HTR-8/SVneo (cell line): ENCODE measurements at regions not wholly inside any gene's neighbourhood (a gene's known extent, or its start where the extent isn't known, plus 50 kb on each side); places are given as distances from the start of the nearest gene placed in this dataset.
A peak's percentile ranks its signal among the peaks of the same experiment; 100 is the strongest.

Experiments used
- DNase-seq: peaks from one replicate; pipeline ENCODE4 v3.0.0; 2011; ENCODE audit warnings: low spot score, mixed read lengths; ENCODE audit not compliant: insufficient read length
- FAIRE-seq: peaks from 2 replicates; lab custom pipeline; 2011; peaks lifted over from hg19 to GRCh38; lab: Jason Lieb, UNC

DNA sequence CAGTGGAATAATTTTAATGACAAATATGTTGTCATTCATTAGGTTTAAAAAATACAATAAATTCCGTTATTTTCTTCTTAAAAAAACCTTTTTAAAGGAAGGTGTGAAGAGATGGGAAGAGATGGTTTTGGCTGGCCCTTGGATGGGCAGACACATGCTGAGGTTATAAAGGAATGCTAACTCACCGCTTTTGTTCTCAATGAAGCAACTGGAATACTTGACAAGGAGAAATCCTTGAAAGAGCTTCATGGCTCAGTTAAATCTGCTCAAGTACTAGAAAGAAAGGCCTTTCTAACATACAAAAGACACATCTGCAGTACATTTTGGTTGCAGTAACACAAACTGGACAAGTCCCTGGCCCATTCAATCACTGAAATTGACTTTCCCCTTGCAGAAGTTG is 158.3 kb upstream of the KCNJ16 start:
- DNase-seq: no peak
- no peak for FAIRE-seq

DNA sequence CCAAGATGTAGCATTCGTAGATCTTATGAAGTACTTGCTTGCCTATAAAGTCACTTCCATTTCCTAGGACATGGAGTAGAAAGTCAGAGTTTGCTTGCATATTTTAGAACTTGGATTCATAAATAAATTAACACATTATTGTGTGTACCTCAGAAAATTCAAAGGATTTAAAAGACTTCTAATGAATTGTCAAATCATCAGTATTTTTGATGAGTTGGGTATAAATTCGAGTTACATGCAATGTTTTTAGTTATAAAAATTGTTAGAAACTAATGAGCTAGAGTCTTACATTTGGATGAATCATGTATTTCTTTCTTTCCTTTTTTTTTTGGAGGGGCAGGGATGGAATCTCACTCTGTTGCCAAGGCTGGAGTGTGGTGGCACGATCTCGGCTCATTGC is 156.9 kb upstream of the KCNJ16 start:
- no peak for FAIRE-seq

DNA sequence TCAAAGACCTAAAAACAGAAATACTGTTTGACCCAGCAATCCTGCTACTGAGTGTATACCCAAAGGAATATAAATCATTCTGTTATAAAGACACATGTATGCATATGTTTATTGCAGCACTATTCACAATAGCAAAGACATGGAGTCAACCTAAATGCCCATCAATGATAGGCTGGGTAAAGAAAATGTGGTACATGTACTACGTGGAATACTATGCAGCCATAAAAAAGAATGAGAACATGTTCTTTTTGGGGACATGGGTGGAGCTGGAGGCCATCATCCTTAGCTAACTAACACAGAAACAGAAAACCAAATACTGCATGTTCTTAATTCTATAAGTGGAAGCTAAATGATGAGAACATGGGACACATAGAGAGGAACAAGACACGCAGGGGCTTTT is 155.2 kb upstream of the KCNJ16 start:
- DNase-seq (no peak), FAIRE-seq (no peak)

More for the DNA sequence above, 156.9 kb upstream of the KCNJ16 start:
- DNase-seq: no peak

DNA sequence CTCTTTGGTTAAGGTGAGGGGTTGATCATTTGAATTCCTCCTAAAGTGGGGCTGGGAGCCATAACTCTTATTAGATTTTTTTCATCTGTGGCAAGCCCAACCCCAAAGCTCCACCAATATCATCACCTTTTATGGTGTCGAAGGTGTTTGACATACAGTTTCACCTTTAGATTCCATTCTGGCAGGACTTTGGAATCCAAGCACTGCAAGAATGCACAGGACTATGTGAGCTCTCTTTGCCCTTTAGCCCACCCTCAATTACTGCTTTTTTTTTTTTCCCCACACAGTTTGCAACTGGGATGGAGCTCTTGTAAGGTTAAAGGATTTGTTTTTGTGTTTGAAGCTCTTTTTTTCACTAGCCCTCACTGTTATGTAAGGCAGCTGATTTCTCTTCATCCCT is 154.0 kb upstream of the KCNJ16 start:
- FAIRE-seq (no peak), DNase-seq (no peak)

DNA sequence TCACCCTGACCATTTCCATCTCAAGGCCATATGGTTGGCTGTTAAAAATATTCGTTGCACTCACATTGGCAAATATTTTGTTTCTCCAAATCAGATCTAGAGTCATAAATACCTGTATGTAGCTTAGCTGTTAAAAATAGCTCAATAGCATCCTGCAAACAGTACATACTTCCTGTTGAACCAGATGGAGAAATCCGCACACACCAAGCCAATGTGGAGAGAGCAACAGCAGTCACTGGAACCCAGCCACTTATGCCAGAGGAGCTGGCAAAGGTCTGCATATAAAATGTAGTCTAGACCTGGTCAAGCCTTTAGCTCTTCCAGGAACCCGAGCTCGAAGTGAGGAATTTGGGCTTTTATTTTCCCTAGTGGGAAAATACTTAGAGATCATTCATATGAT is 146.4 kb upstream of the KCNJ16 start:
- DNase-seq (no peak), FAIRE-seq (no peak)

DNA sequence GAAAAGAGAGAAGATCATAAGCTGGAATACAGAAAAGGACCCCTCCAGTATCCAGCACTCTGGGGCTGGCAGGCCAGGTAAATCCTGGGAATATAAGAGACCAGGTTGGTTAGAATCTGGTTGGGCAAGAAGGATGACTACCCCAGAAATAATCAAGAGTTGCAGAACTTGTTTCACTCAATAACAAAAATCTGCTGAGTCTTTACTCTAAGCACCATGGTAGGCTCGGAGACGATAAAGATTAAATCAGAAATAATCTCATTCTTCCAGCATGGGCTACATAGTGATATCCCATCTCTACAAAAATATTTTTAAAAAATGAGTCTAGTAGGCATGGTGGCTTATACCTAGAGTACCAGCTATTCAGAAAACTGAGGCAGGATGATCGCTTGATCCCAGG is 138.0 kb upstream of the KCNJ16 start:
- FAIRE-seq (no peak), DNase-seq (no peak)

DNA sequence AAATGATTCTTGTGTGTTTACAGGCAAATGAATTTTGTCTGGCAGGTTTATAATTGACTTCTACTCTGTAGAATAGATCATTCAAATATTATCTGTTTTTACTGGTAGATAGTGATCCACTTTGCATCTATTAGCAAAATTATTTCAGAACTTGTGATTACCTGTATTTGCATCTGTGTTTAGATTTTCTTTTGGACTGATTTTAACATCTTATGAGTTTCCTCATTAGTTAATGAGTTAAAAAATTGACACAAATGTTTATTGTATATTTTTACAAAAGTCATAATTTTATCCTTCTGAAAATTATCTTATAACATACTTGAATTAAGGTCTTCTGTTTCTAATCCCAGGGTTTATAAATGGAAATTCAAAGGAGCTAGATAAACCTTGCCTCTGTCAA is 132.0 kb upstream of the KCNJ16 start:
- no peak for FAIRE-seq
- DNase-seq: no peak

DNA sequence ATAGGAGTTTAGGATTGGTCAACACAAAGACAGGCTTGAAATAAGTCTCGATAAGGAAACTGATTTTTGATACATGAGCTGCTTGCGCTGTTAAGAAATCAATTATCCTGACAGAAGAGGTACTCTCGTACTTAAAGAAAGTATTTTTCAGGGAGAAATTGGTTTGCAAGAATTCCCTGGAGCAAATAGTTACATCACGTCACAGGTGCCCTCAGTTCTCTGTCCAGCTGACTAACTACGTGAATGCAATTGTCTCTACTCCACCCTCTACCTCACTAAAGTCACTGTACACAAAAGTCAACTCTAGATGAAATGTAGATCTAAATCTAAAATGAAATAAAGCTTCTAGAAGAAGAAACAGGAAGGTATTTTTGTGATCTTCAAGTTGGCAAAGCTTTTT is 130.6 kb upstream of the KCNJ16 start:
- DNase-seq (no peak), FAIRE-seq (no peak)

DNA sequence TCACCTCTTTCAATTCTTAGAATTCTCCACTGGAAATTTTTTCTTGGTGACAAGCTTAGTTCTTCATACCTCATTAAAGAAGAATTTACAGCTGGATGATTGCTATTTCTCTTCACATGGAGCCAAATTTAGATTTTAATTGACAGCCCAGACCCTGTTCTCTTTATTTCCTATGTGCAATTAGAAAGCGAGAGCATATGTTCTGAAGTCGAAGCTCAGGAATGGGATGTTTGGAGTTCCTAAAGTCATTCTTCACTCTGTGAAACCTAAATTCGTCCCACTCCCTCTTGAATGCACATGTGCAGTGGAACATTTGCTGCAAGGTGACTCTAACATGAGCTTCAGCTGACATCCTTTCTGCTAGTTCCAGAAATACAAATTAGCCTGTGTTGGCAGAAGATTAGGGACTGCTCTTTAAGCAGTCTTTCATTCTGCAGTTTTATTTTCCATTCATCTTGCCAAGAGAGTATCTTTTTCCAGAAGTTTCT is 129.3 kb upstream of the KCNJ16 start:
- DNase-seq (no peak), FAIRE-seq (no peak)

DNA sequence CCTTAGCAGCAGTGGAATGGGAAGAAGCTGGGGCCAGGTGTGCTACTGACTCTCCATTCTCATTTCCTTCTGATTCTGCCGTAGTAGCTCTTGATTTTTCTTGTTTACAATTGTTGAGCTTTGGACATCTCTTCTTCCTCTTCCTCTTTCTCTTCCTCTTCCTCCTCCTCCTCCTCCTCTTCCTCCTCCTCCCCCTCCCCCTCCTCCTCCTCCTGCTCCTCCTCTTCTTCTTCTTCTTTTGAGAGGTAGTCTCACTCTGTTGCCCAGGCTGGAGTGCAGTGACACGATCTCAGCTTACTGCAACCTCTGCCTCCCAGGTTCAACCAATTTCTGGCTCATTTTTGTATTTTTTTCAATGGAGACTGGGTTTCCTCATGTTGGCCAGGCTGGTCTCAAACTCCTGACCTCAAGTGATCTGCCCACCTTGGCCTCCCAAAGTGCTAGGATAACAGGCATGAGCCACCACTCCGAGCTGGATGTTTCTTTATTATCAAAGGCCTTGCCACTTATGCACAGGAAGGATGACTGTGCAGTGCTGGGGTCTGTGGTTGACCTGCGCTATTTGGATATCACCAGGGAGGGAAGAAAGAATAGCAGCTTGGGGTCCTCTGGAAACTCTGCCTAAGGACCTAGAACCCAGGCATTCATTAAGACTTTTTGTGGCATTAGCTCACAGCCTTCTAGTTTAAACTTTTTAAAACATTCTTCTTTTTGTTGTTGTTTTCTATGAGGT is 127.8 kb upstream of the KCNJ16 start:
- no peak for FAIRE-seq
- DNase-seq: no peak

DNA sequence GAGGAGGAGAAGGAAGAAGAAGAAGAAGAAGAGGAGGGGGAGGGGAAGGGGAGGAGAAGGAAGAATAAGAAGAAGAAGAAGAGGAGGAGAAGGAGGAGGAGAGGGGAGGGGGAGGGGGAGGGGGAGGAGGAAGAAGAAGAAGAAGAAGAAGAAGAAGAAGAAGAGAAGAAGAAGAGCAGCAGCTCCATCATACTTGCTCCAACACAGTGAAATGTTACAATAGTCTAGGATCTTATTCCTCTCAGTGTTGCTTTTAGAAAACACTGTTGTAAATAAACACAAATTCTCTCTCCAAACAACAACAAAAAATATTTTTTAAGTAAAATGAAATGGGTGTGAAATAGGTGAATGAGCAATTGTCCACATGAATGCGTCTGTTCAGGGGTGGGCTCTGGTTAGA is 126.6 kb upstream of the KCNJ16 start:
- no peak for FAIRE-seq
- no peak for DNase-seq

DNA sequence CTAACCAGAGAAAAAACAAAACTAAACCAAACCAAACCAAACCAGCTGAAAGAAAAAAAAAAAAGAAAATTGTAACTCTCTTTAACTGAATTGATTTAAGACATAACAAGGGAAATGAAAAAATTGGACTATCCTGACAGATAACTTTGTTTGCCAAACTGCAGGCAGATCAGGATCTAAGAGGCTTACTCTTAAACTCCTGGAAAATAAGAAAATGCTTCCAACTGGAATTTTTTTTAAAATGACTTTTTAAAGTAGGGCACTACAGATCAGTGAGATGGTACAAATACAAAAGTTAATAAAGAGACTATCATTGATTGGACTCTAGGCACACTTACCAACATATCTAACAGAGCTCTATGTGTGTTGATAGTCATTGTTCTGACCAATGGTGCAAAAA is 125.5 kb upstream of the KCNJ16 start:
- DNase-seq: no peak
- no peak for FAIRE-seq

DNA sequence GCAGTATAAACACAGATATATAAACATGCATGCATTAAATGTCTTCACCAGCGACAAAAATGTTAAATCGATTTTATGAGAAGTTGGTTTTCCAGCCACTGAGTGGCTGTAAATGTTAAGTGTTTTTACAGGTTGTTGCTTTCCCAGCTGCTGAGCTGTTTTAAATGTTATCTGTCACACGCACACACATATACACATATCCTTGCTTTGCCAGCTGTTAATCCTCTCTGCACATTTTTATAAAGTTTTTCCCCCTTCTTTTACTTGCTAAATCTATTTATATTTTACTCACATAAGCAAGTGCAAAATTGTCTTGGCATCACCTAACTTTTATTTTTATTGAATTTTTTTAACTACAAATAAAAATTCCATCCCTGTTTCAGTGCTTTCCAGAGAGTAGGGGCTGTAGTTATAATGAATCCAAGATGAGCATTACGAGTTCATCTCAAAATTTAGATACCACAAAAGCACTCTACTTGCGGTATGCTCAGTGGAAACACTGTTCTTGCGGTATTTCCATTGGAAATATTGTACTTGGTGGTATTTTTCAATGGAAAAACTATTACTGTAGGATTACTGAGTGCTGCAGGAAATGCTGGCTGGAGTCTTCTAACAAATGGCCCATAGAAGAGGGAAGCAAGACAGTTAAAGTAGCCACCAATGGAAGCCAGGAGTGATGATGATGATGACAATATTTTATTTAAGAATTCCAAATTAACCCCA is 124.9 kb upstream of the KCNJ16 start:
- FAIRE-seq (no peak), DNase-seq (no peak)

DNA sequence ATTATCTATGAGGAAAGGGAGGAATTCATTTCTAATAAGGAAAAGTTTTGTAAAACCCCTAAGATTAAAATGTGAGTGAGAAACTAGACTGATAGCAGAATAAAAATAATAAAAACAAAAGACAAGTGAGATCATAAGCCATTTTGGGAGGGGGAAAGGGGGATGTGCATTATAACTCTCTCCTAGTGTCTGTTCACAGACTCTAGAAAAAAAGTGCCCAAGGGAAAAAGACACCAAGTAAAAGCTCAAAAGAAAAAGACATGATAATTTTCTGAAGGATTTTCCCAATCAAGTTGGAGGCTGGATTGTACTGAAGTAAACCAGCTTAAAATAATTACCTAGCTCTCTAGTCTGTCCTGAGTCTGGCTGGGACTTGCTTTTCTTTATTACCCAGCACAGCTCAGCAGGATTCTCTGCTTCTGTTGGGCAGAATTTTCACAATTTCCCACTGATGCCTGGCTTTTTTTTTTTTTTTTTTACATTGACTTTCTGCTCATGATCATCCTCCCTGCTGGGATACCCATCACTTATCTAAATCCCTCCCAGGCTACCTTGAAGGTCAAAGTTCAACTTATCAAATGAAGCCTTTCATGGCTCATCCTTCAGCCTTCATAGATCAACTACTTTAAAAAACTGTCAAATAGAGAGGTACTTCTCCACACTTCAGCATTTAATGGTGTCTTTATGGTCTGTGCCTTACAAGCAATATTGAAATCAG is 124.2 kb upstream of the KCNJ16 start:
- no peak for DNase-seq
- no peak for FAIRE-seq

DNA sequence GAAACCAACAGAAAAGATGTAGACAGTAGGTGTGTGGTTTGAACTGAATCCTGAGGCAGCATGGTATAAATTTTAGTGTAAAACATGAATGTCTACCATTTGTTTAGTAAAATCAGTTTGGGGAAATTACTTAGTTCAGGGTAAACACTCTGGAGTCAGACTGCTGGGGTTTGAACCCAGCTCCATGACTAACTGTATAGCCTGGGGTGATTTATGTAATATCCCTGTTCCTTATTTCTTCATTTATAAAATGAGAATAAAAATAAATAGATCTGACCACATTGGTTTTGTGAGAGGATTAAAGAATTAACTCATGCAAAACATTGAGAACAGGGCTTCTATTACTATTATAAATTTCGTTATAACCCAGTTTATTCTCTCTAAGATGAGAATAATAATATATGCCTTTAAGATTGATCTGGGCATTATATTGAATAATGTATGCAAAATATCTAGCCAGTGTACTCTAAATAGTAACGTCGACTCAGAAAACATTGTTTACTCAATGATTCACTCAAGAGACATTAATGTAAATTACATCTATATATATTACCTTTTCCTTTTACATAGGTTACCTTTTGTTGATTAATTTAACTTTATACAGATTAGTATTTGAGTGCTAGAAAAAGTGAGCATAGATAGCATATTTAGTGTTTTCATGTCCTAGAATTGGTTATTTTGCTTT is 120.6 kb upstream of the KCNJ16 start:
- DNase-seq (no peak), FAIRE-seq (no peak)

DNA sequence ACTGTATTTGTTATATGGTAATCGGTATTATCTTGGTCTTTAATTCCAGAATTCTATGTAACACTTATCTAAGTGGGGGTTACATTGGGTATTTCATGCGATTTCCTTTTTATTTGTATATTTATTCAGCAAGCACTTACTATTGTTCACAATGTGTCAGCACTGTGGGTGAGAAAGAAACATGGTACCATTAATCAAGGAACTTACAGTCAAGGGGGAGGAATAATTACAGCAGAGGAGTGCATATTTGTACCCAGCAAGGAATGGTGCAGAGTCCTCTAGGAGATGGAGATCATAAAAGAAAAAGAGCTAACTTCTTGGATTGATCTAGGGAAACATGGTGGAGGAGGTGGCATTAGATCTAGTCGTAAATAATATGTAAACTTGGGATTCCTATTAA is 117.0 kb upstream of the KCNJ16 start:
- FAIRE-seq: no peak
- no peak for DNase-seq

DNA sequence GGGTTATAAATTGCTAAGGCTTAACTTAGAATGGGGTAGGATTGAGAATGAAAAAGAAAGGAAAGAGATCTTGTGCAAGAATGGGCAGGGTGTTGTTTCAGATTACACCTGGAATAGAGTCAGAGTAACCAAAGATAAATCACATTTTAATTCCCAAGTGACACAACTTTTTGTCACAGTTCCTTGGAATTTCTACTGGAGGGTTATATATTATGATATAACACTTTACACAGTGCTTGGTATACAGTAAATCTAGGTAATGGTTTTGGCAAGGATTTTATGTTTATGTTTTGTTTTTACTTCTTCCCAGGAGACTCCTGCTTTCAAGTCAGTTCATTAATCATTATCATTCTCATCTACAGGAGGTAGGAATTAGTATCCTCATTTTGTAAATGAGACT is 115.7 kb upstream of the KCNJ16 start:
- no peak for DNase-seq
- no peak for FAIRE-seq

DNA sequence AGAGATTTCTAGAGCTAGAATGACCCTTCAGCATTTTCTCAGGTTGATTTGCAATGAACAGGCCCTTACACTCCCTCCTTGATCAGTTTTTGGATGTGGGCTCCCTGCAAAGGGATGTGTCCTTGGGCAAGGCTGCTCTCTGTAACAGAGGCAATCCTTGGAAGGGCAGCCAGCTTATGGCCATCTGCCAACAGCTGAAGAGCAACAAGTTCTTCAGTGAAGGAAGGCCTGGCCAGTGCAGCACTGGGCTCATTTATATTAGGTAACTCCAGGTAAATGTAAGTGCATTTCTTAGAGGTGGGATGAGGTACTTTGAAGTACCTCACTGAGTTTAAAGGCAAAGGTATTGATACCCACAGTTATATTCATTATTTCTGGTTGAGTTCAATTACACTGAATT is 114.3 kb upstream of the KCNJ16 start:
- no peak for FAIRE-seq
- DNase-seq: no peak

DNA sequence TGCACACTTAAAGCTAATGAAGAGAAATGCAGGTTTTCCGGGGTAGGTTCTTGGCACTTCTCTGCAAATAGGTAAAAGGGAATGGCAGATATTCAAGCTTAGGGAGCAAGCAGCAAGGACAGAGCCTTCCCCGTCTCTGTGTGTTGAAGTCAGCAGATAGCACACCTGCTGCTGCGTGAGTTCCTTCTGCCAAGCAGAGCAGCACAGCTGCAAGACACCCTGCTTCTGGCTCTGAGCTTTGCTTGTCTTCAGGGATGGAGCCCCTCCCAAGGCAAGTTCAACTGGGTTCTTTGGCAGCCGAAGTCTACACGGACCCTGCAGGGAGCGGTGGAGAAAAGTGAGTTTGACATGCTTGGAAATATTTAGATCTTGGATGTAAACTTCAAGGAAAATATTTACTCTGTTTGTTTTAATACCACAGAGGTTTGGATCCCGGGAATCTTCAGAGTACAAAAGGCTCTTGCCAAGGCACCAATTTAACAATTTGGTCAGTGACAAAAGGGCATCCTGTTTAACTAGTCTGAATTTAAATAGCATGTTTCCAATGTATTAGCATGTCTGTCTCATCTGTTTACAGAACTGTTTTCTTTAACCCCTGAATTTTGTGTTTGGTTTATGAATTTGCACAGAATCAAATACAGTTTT is 113.4 kb upstream of the KCNJ16 start:
- DNase-seq: peak; percentile 5

DNA sequence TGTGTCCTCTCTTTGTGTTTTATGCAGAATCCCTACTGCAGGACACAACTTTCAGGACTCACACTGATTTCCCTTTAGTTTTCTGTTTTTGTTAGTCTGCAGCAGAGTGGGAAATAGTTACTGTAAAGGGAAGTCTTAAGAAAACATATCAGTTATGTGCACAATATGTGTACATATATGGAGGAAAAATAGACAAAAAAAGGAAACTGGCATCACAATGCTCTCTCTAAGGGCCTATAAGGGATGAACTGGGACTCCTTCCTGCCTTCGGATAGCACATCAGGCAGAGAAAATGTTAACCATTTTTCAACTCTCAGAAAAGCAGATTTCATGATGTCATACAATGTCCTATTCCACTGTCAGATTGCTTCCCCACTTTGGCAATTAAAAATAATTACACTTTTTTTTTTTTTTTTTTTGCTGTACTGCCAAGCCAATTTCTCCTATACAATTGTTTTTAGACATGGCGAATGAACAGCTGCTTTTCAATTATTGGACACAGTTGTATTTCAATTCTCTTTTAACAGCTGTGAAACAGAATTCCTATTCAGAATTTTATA is 112.5 kb upstream of the KCNJ16 start:
- FAIRE-seq (no peak), DNase-seq (no peak)

More for the DNA sequence above, 113.4 kb upstream of the KCNJ16 start:
- peak; percentile 80 for FAIRE-seq
